HG03060 (cell line): ENCODE measurements at regions not wholly inside any gene's neighbourhood (a gene's known extent, or its start where the extent isn't known, plus 50 kb on each side); places are given as distances from the start of the nearest gene placed in this dataset.

ENCODE experiments used
- ATAC-seq: cut with Tn5 transposase; IDR thresholded peaks from one replicate; pipeline ENCODE4 v1.9.1; 2021; ENCODE audit warnings: low read depth, moderate number of reproducible peaks; ENCODE audit not compliant: unreplicated experiment

- no peak for ATAC-seq
Observed at GRCh38 chr20:39424962-39425678, 463.0 kb downstream of the DHX35 start.

- no peak for ATAC-seq
Observed at GRCh38 chr20:39421571-39422105, 459.5 kb downstream of the DHX35 start.

GRCh38 chr20:39412091-39412490 lies 449.9 kb downstream of the DHX35 start:
- no peak for ATAC-seq

- no peak for ATAC-seq
Observed at GRCh38 chr20:39399463-39399862, 437.3 kb downstream of the DHX35 start.

- ATAC-seq, result no peak
Observed at GRCh38 chr20:39398656-39399055, 436.5 kb downstream of the DHX35 start.

- ATAC-seq, result no peak
Observed at GRCh38 chr20:39397646-39398045, 435.5 kb downstream of the DHX35 start.

GRCh38 chr20:39395478-39396291 lies 433.5 kb downstream of the DHX35 start:
- no peak for ATAC-seq

GRCh38 chr20:39394461-39394860 lies 432.3 kb downstream of the DHX35 start:
- no peak for ATAC-seq

- ATAC-seq, result no peak
Observed at GRCh38 chr20:39390186-39390585, 428.0 kb downstream of the DHX35 start.

- ATAC-seq, result no peak
Observed at GRCh38 chr20:39381595-39381994, 419.5 kb downstream of the DHX35 start.

- ATAC-seq, result no peak
Observed at GRCh38 chr20:39378776-39379175, 416.6 kb downstream of the DHX35 start.

GRCh38 chr20:39376788-39377187 lies 414.6 kb downstream of the DHX35 start:
- ATAC-seq, result no peak

GRCh38 chr20:39364320-39364719 lies 402.2 kb downstream of the DHX35 start:
- no peak for ATAC-seq

- no peak for ATAC-seq
Observed at GRCh38 chr20:39359981-39360620, 398.0 kb downstream of the DHX35 start.

GRCh38 chr20:39358052-39358451 lies 395.9 kb downstream of the DHX35 start:
- no peak for ATAC-seq

- no peak for ATAC-seq
Observed at GRCh38 chr20:39356908-39357307, 394.8 kb downstream of the DHX35 start.

- no peak for ATAC-seq
Observed at GRCh38 chr20:39349240-39349639, 387.1 kb downstream of the DHX35 start.

GRCh38 chr20:39347626-39348025 lies 385.5 kb downstream of the DHX35 start:
- ATAC-seq, result no peak

GRCh38 chr20:39342463-39342862 lies 380.3 kb downstream of the DHX35 start:
- ATAC-seq, result no peak

- peak; percentile 96 for ATAC-seq
Observed at GRCh38 chr20:39338469-39339376, 376.6 kb downstream of the DHX35 start.
